ENCODE measurements at regions not wholly inside any gene's neighbourhood (a gene's known extent, or its start where the extent isn't known, plus 50 kb on each side); places are given as distances from the start of the nearest gene placed in this dataset.
"Not testable (repeated sequence)": the region's sequence is repeated elsewhere in the genome, so short reads cannot be mapped to it uniquely, and the experiment has no call there.

GRCh38 chr1:112855152-112855828 is 100.7 kb downstream of the SLC16A1 start:
- no peak for DNase-seq

GRCh38 chr1:112854368-112854984 is 101.5 kb downstream of the SLC16A1 start:
- DNase-seq, result not testable (repeated sequence)

- DNase-seq, result not testable (repeated sequence)
Measured at GRCh38 chr1:112853915-112854314, 102.1 kb downstream of the SLC16A1 start.

- DNase-seq, result no peak
Measured at GRCh38 chr1:112852934-112853333, 103.1 kb downstream of the SLC16A1 start.

GRCh38 chr1:112852276-112852675 is 103.7 kb downstream of the SLC16A1 start:
- no peak for DNase-seq

- no peak for DNase-seq
Measured at GRCh38 chr1:112850034-112850757, 105.8 kb downstream of the SLC16A1 start.

- no peak for DNase-seq
Measured at GRCh38 chr1:112849425-112850033, 106.5 kb downstream of the SLC16A1 start.

- peak; percentile 71 to 75 for DNase-seq
Measured at GRCh38 chr1:112841825-112842224, 114.2 kb downstream of the SLC16A1 start.

GRCh38 chr1:112840631-112841624 is 115.1 kb downstream of the SLC16A1 start:
- DNase-seq, result peak; percentile 62 to 72

GRCh38 chr1:112836642-112837041 is 119.4 kb downstream of the SLC16A1 start:
- no peak for DNase-seq

- no peak for DNase-seq
Measured at GRCh38 chr1:112833806-112834205, 118.7 kb upstream of the PPM1J start.

- not testable (repeated sequence) for DNase-seq
Measured at GRCh38 chr1:112832259-112832658, 117.1 kb upstream of the PPM1J start.

- not testable (repeated sequence) for DNase-seq
Measured at GRCh38 chr1:112829691-112830090, 114.6 kb upstream of the PPM1J start.

GRCh38 chr1:112828716-112829115 is 113.6 kb upstream of the PPM1J start:
- no peak for DNase-seq

- not testable (repeated sequence) for DNase-seq
Measured at GRCh38 chr1:112827391-112827790, 112.3 kb upstream of the PPM1J start.

GRCh38 chr1:112826217-112826944 is 111.2 kb upstream of the PPM1J start:
- DNase-seq, result no peak

GRCh38 chr1:112825563-112826216 is 110.6 kb upstream of the PPM1J start:
- DNase-seq, result not testable (repeated sequence)

- DNase-seq, result not testable (repeated sequence)
Measured at GRCh38 chr1:112825075-112825474, 109.9 kb upstream of the PPM1J start.

- DNase-seq, result peak in 1 of 2 donors; percentile 21
Measured at GRCh38 chr1:112821307-112822063, 106.4 kb upstream of the PPM1J start.

Measured in inflammatory macrophage (primary cell).